Subcutaneous abdominal adipose tissue (tissue), 5 donors: ENCODE measurements at regions not wholly inside any gene's neighbourhood (a gene's known extent, or its start where the extent isn't known, plus 50 kb on each side); places are given as distances from the start of the nearest gene placed in this dataset.

Experiments used
- H3K27ac ChIP-seq: one replicate; pipeline ENCODE4 v1.7.0; 2013; ENCODE audit warnings: low read depth, mild to moderate bottlenecking, inconsistent platforms, low read length, moderate library complexity
- H3K27me3 ChIP-seq, 5 donors: one replicate each; pipeline ENCODE4 v1.7.0; 2013; ENCODE audit warnings: low read length in 5 of 5, inconsistent platforms in 1 of 5; ENCODE audit not compliant: control insufficient read depth in 5 of 5, insufficient read depth in 4 of 5
- H3K36me3 ChIP-seq, 5 donors: one replicate each; pipeline ENCODE4 v1.7.0; 2013; ENCODE audit warnings: low read length in 5 of 5; ENCODE audit not compliant: control insufficient read depth in 5 of 5, insufficient read depth in 5 of 5
- H3K4me1 ChIP-seq, 5 donors: one replicate each; pipeline ENCODE4 v1.7.0; 2013; ENCODE audit warnings: low read length in 5 of 5, mild to moderate bottlenecking in 3 of 5, moderate library complexity in 1 of 5; ENCODE audit not compliant: control insufficient read depth in 5 of 5, insufficient read depth in 5 of 5
- H3K4me3 ChIP-seq, 5 donors: one replicate each; pipeline ENCODE4 v1.7.0; 2013; ENCODE audit warnings: low read length in 5 of 5, low read depth in 1 of 5
- H3K9ac ChIP-seq, 5 donors: one replicate each; pipeline ENCODE4 v1.7.0; 2013; ENCODE audit warnings: low read length in 5 of 5, mild to moderate bottlenecking in 4 of 5, moderate library complexity in 3 of 5
- H3K9me3 ChIP-seq, 5 donors: one replicate each; pipeline ENCODE4 v1.7.0; 2013; ENCODE audit warnings: low read length in 5 of 5; ENCODE audit not compliant: control insufficient read depth in 5 of 5
- donor health status: healthy.
- donor health status: healthy.
- donor health status: healthy.
- donor health status: healthy.
- donor health status: healthy.

GRCh38 chr9:17846948-17847655 lies 268.2 kb downstream of the SH3GL2 start:
- no peaks in the 10 kb centered on the region for H3K27me3 ChIP-seq
- peaks cover 2 to 14% (median 13%) of the 10 kb centered on the region in 5 donors for H3K9me3 ChIP-seq
- H3K4me3 ChIP-seq, result no peak overlapping the region
- H3K4me1 ChIP-seq, result peaks cover 0 to 13% (median 0%) of the 10 kb centered on the region in 5 donors
- no peak overlapping the region for H3K9ac ChIP-seq
- H3K27ac ChIP-seq, result no peak overlapping the region
- no peaks in the 10 kb centered on the region for H3K36me3 ChIP-seq

DNA sequence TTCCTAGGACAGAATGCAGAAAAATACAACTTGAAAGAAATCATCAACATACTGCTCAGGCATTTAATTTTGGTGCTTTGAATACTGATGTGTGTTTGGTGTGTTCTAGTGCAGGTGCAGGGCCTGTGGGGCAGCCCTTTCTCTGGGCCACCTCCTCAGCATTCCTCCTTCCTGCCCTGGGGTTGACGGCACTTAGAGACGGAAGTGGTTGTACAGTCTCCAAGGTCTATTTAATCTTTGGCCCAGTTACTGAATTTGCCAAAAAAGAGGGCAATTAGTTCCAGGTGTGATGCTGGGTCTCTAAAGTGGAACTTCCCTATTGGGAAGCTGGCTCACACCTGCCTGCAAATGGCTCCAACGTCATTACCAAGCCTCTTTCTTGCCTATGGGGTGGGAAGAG lies 269.0 kb downstream of the SH3GL2 start:
- no peaks in the 10 kb centered on the region for H3K27me3 ChIP-seq
- H3K9me3 ChIP-seq, result peaks cover 2 to 14% (median 13%) of the 10 kb centered on the region in 5 donors
- no peak overlapping the region for H3K27ac ChIP-seq
- peaks cover 0 to 13% (median 0%) of the 10 kb centered on the region in 5 donors for H3K4me1 ChIP-seq
- no peak overlapping the region for H3K9ac ChIP-seq
- no peaks in the 10 kb centered on the region for H3K36me3 ChIP-seq
- no peak overlapping the region for H3K4me3 ChIP-seq

DNA sequence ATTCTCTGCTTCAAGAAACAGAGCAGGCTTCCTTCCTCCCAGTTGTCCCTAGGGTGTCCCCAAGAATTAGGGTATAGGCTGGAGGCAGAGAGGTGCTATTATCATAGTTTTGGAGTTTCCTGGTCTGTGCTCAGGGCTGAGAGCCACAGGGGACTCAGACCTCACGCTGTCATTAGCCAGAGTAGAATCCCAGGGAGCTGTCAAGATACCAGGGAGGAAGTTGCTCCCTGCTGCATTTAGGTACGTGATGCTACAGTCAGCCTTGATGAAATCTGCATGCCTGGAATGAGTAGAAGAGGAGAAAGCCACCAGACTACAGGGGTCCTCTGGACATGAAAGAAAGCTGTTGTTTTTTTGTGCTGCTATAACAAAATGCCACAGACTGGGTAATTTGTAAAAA lies 273.2 kb downstream of the SH3GL2 start:
- H3K36me3 ChIP-seq, result no peaks in the 10 kb centered on the region
- H3K9me3 ChIP-seq, result no peaks in the 10 kb centered on the region
- no peak overlapping the region for H3K9ac ChIP-seq
- no peak overlapping the region for H3K27ac ChIP-seq
- no peak overlapping the region for H3K4me3 ChIP-seq
- no peaks in the 10 kb centered on the region for H3K27me3 ChIP-seq
- peaks cover 0 to 13% (median 0%) of the 10 kb centered on the region in 5 donors for H3K4me1 ChIP-seq

DNA sequence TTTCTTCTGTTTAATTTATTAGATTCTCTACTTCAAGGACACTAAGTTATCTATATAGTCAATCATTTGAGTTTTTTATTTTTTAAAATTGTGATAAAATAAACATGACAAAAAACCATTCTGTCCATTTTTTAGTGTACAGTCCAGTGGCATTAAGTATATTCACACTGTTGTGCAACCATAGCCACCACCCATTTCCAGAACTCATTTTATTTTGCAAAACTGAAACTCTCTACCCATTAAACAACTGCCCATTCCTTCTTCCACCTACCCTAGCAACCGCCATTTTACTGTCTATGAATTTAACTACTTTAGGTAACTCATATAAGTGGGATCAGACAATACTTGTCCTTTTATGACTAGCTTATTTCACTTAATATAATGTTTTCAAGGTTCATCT lies 275.6 kb downstream of the SH3GL2 start:
- Histone ChIP-seq H3K27me3 (no peaks in the 10 kb centered on the region), H3K4me3 (no peak overlapping the region), H3K9ac (no peak overlapping the region), H3K27ac (no peak overlapping the region), H3K9me3 (no peaks in the 10 kb centered on the region), H3K4me1 (no peaks in the 10 kb centered on the region), H3K36me3 (no peaks in the 10 kb centered on the region)

DNA sequence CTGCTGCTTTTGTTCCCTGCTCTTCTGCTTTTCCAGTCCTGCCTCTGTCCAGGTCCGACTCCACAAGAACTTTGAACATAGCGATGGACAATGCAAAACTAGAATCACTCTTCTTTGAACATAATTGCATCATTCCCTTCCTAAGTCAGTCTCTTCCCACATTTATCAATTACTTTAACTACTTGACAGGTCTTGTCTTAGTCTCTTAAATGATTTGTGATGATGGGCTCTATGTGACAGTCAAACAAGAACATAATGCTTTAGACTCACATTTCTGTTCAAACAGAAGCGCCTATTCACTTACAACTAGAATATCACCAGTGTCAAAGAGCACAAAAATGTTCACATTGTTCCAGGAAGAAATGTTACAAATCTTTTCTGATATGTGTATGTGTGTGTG lies 278.1 kb downstream of the SH3GL2 start:
- Histone ChIP-seq H3K9me3 (no peaks in the 10 kb centered on the region), H3K27ac (no peak overlapping the region), H3K36me3 (no peaks in the 10 kb centered on the region), H3K27me3 (no peaks in the 10 kb centered on the region), H3K9ac (no peak overlapping the region), H3K4me3 (no peak overlapping the region), H3K4me1 (peaks cover 0 to 4% (median 0%) of the 10 kb centered on the region in 5 donors)

- H3K4me1 ChIP-seq, result peaks cover 0 to 13% (median 0%) of the 10 kb centered on the region in 5 donors
- H3K36me3 ChIP-seq, result no peaks in the 10 kb centered on the region
- H3K9me3 ChIP-seq, result no peaks in the 10 kb centered on the region
- no peak overlapping the region for H3K27ac ChIP-seq
- no peak overlapping the region for H3K4me3 ChIP-seq
- no peak overlapping the region for H3K9ac ChIP-seq
- no peaks in the 10 kb centered on the region for H3K27me3 ChIP-seq
Measured at GRCh38 chr9:17859228-17859627, 280.4 kb downstream of the SH3GL2 start.

- Histone ChIP-seq H3K4me1 (peaks cover 0 to 13% (median 0%) of the 10 kb centered on the region in 5 donors), H3K4me3 (no peak overlapping the region), H3K27me3 (no peaks in the 10 kb centered on the region), H3K9ac (no peak overlapping the region), H3K9me3 (no peaks in the 10 kb centered on the region), H3K36me3 (no peaks in the 10 kb centered on the region), H3K27ac (no peak overlapping the region)
Measured at GRCh38 chr9:17859987-17860386, 281.1 kb downstream of the SH3GL2 start.

DNA sequence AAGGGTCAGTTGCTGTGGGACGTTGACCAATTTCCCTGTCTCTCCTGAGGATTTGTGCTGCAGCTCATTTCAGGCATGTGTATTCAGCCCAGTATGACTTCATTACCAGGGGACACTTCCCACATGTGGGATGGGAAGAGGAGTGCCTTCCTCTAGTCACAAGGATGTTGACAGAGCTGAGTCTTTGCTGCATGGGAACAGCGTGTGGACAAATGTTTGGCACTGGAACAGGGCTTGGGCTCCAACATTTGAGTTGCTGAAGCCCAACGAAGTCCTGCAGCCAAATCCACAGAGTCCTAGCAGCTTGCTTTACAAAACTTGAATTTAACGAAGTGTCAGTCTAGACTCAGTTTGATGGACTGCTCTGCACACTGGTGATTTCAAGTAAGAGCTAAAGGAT lies 283.2 kb downstream of the SH3GL2 start:
- Histone ChIP-seq H3K4me1 (peaks cover 0 to 13% (median 0%) of the 10 kb centered on the region in 5 donors), H3K27ac (no peak overlapping the region), H3K9me3 (no peaks in the 10 kb centered on the region), H3K36me3 (no peaks in the 10 kb centered on the region), H3K4me3 (no peak overlapping the region), H3K9ac (no peak overlapping the region), H3K27me3 (no peaks in the 10 kb centered on the region)

DNA sequence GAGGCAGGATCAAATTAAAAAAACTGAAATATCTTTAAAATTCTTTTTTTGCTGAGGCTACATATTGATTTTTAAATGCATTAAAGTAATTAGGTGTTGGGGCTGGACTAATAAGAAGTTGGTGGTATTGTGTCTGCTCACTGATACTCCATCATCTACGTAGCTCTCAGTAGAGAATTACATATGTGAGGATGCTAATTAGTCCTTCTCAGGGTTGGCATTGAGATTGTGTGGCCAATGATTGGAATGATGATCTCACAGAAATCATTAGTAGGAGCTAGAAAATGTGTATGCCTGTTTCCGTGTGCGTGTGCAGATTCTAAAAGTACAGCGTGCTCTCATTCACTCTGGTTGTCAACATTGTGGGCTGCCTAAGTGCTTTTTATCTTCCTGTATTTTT lies 283.8 kb downstream of the SH3GL2 start:
- Histone ChIP-seq H3K4me1 (peaks cover 0 to 13% (median 0%) of the 10 kb centered on the region in 5 donors), H3K36me3 (no peaks in the 10 kb centered on the region), H3K27me3 (no peaks in the 10 kb centered on the region), H3K9me3 (no peaks in the 10 kb centered on the region), H3K27ac (no peak overlapping the region), H3K4me3 (no peak overlapping the region), H3K9ac (no peak overlapping the region)

GRCh38 chr9:17863213-17863883 lies 284.5 kb downstream of the SH3GL2 start:
- Histone ChIP-seq H3K27ac (no peak overlapping the region), H3K36me3 (no peaks in the 10 kb centered on the region), H3K9me3 (no peaks in the 10 kb centered on the region), H3K9ac (no peak overlapping the region), H3K4me3 (no peak overlapping the region), H3K4me1 (peaks cover 0 to 13% (median 0%) of the 10 kb centered on the region in 5 donors), H3K27me3 (no peaks in the 10 kb centered on the region)
